AG04449 (cell line): ENCODE measurements at regions not wholly inside any gene's neighbourhood (a gene's known extent, or its start where the extent isn't known, plus 50 kb on each side); places are given as distances from the start of the nearest gene placed in this dataset.

Experiments used
- CTCF ChIA-PET: fragments of 350-600 bp; formaldehyde crosslinking; extraction: SDS; loops from one replicate; lab custom pipeline; 2021; ENCODE audit warnings: antibody characterized with exemption; lab: Yijun Ruan, JAX
- POLR2A ChIA-PET: fragments of 400-600, 350-600 bp; formaldehyde crosslinking; extraction: SDS; loops from one replicate; lab custom pipeline; 2020; ENCODE audit warnings: antibody characterized with exemption, inconsistent platforms; lab: Yijun Ruan, JAX
- DNase-seq: peaks from one replicate; pipeline ENCODE4 v3.0.0-alpha.2; 2010; ENCODE audit warnings: low read depth, low spot score
- H3K4me3 ChIP-seq: 2 replicates; pipeline ENCODE4 v1.5.1; 2011; ENCODE audit warnings: low read depth, mild to moderate bottlenecking, control low read depth, low read length
- CTCF ChIP-seq: IDR thresholded peaks from one replicate; pipeline ENCODE4 v1.5.1; 2011; ENCODE audit warnings: mild to moderate bottlenecking, moderate library complexity, low read length, control low read depth, inconsistent platforms; ENCODE audit not compliant: insufficient read depth; ENCODE audit errors: missing control alignments

DNA sequence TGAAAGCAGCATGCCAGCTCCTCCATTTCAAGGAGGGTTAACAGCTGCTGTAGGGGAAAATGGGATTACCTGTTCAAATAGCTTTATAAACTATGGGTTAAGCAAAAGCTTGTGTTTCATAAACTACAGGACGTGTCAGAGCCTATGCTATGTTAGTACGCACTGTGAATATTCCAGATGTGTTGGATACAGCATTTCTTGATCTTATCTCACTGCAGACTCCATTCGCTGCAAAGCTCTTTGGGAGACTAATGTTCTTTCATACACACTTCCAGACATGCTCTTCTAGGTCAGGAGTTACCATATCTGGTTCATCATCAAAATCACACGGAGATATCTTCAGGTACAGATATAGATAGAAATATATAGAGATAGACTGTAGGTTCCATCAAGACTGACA, 281.2 kb upstream of the FAM241A start:
- ChIA-PET POLR2A (no interaction called here), CTCF (interaction anchor here (0.9 to 2.6 kb wide), 2 partner anchors 9 to 14 kb away, joined by 4 to 16 read pairs; no protein-coding TSS in a partner anchor)
- no peak for TF ChIP-seq CTCF

GRCh38 chr4:111869339-111869738, 275.9 kb upstream of the FAM241A start:
- no peak overlapping the region for H3K4me3 ChIP-seq
- no peak for DNase-seq
- ChIA-PET POLR2A (no interaction called here), CTCF (interaction anchor here (0.8 kb wide), 1 partner anchor 15 kb away, joined by 3 read pairs; no protein-coding TSS in a partner anchor)
- no peak for TF ChIP-seq CTCF

More for the DNA sequence above, 281.2 kb upstream of the FAM241A start:
- no peak overlapping the region for H3K4me3 ChIP-seq
- DNase-seq = no peak

DNA sequence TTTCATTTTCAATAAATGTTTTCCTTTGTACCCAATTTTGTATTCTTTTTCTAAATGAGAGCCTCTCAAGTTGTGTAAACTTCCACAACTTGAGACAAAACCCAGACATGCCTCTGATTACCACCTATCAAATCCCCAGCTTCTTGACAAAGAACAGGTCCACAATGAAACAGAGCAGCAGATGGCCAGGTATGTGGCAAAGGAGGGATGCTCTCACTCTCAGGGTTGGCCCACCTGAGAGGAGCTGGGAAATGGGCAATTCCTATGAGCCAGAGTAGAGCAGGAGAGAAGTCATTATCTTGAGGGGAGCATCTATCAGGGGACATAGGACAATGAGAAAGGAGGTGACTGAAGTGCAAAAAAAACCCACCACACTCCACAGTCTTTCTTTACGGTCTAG, 273.5 kb upstream of the FAM241A start:
- TF ChIP-seq CTCF = no peak
- CTCF ChIA-PET = interaction anchor here (0.6 kb wide), 1 partner anchor 17 kb away, joined by 4 read pairs; no protein-coding TSS in a partner anchor

GRCh38 chr4:111873801-111874200, 271.5 kb upstream of the FAM241A start:
- no peak overlapping the region for H3K4me3 ChIP-seq
- TF ChIP-seq CTCF = no peak
- ChIA-PET POLR2A (no interaction called here), CTCF (interaction anchor here (1.4 to 1.8 kb wide), 2 partner anchors 19 to 157 kb away, joined by 3 to 7 read pairs; no protein-coding TSS in a partner anchor)
- no peak for DNase-seq

More for the DNA sequence above, 273.5 kb upstream of the FAM241A start:
- POLR2A ChIA-PET = no interaction called here
- no peak for DNase-seq
- no peak overlapping the region for H3K4me3 ChIP-seq

- no peak overlapping the region for H3K4me3 ChIP-seq
- no peak for DNase-seq
- no peak for TF ChIP-seq CTCF
- ChIA-PET CTCF (interaction anchor here (0.9 kb wide), 1 partner anchor 25 kb away, joined by 5 read pairs; no protein-coding TSS in a partner anchor), POLR2A (no interaction called here)
These were observed 265.7 kb upstream of the FAM241A start for GRCh38 chr4:111879539-111879938.

GRCh38 chr4:111880116-111880515, 265.1 kb upstream of the FAM241A start:
- H3K4me3 ChIP-seq = no peak overlapping the region
- ChIA-PET CTCF (interaction anchor here (0.9 kb wide), 1 partner anchor 26 kb away, joined by 5 read pairs; no protein-coding TSS in a partner anchor), POLR2A (no interaction called here)
- no peak for TF ChIP-seq CTCF
- no peak for DNase-seq
